Neural crest cell (in vitro differentiated cells): ENCODE measurements at regions not wholly inside any gene's neighbourhood (a gene's known extent, or its start where the extent isn't known, plus 50 kb on each side); places are given as distances from the start of the nearest gene placed in this dataset.

Source experiments
- DNase-seq: peaks from one replicate; pipeline ENCODE4 v3.0.0; 2021; ENCODE audit warnings: low read depth, mixed read lengths, low spot score
- H3K27ac Mint-ChIP-seq: one replicate; pipeline ENCODE4 v1.8.0; 2021; ENCODE audit warnings: mild to moderate bottlenecking, mixed read lengths; ENCODE audit not compliant: unreplicated experiment
- H3K27me3 Mint-ChIP-seq: 2 replicates; pipeline ENCODE4 v1.8.0; 2021; ENCODE audit warnings: low read depth, mild to moderate bottlenecking, mixed read lengths
- H3K36me3 Mint-ChIP-seq: 2 replicates; pipeline ENCODE4 v1.8.0; 2021; ENCODE audit warnings: low read depth, mild to moderate bottlenecking, mixed read lengths
- H3K4me1 Mint-ChIP-seq: 2 replicates; pipeline ENCODE4 v1.8.0; 2021; ENCODE audit warnings: mixed read lengths
- H3K4me3 Mint-ChIP-seq: one replicate; pipeline ENCODE4 v1.8.0; 2021; ENCODE audit warnings: mild to moderate bottlenecking, mixed read lengths
- H3K9me3 Mint-ChIP-seq: 2 replicates; pipeline ENCODE4 v1.8.0; 2021; ENCODE audit warnings: mixed read lengths
- CTCF ChIP-seq: fragments of 200-600 bp; sonication (generic); conservative IDR thresholded peaks from 2 replicates; pipeline ENCODE4 v1.5.0; 2021; ENCODE audit warnings: antibody characterized with exemption, mild to moderate bottlenecking

GRCh38 chr6:128739112-128739511 lies 143.8 kb upstream of the LAMA2 start:
- Mint-ChIP-seq H3K27me3 (no peaks in the 10 kb centered on the region), H3K36me3 (no peaks in the 10 kb centered on the region), H3K4me3 (no peak overlapping the region), H3K4me1 (peaks cover 6% of the 10 kb centered on the region), H3K27ac (no peak overlapping the region), H3K9me3 (peaks cover 4% of the 10 kb centered on the region)
- no peak for DNase-seq
- TF ChIP-seq CTCF: no peak

GRCh38 chr6:128738112-128738511 lies 144.8 kb upstream of the LAMA2 start:
- no peak for DNase-seq
- no peaks in the 10 kb centered on the region for H3K36me3 Mint-ChIP-seq
- H3K27ac Mint-ChIP-seq: no peak overlapping the region
- no peak for TF ChIP-seq CTCF
- no peaks in the 10 kb centered on the region for H3K4me1 Mint-ChIP-seq
- no peak overlapping the region for H3K4me3 Mint-ChIP-seq
- H3K9me3 Mint-ChIP-seq: peaks cover 4% of the 10 kb centered on the region
- no peaks in the 10 kb centered on the region for H3K27me3 Mint-ChIP-seq

- no peak overlapping the region for H3K4me3 Mint-ChIP-seq
- no peak for TF ChIP-seq CTCF
- DNase-seq: no peak
- H3K27ac Mint-ChIP-seq: no peak overlapping the region
- no peaks in the 10 kb centered on the region for H3K4me1 Mint-ChIP-seq
- H3K9me3 Mint-ChIP-seq: peaks cover 4% of the 10 kb centered on the region
- H3K36me3 Mint-ChIP-seq: no peaks in the 10 kb centered on the region
- H3K27me3 Mint-ChIP-seq: no peaks in the 10 kb centered on the region
Observed at GRCh38 chr6:128736780-128737179, 146.2 kb upstream of the LAMA2 start.

- DNase-seq: peak; percentile 9
- Mint-ChIP-seq H3K36me3 (no peaks in the 10 kb centered on the region), H3K4me1 (no peaks in the 10 kb centered on the region), H3K27ac (no peak overlapping the region), H3K4me3 (no peak overlapping the region), H3K9me3 (no peaks in the 10 kb centered on the region), H3K27me3 (no peaks in the 10 kb centered on the region)
- TF ChIP-seq CTCF: peak; percentile 77
Observed at GRCh38 chr6:128731249-128732165, 151.4 kb upstream of the LAMA2 start.

- no peaks in the 10 kb centered on the region for H3K36me3 Mint-ChIP-seq
- H3K27me3 Mint-ChIP-seq: no peaks in the 10 kb centered on the region
- no peak overlapping the region for H3K27ac Mint-ChIP-seq
- no peak for TF ChIP-seq CTCF
- peaks cover 16% of the 10 kb centered on the region for H3K4me1 Mint-ChIP-seq
- no peak overlapping the region for H3K4me3 Mint-ChIP-seq
- no peak for DNase-seq
- no peaks in the 10 kb centered on the region for H3K9me3 Mint-ChIP-seq
Observed at GRCh38 chr6:128727500-128727899, 155.4 kb upstream of the LAMA2 start.
